Naive B cell (primary cell): ENCODE measurements at regions not wholly inside any gene's neighbourhood (a gene's known extent, or its start where the extent isn't known, plus 50 kb on each side); places are given as distances from the start of the nearest gene placed in this dataset.

Experiments used
- ATAC-seq, 2 donors: fragments of 150-1000 bp; cut with Tn5 transposase; 2 replicates each; pipeline ENCODE4 v1.10.0; 2021; ENCODE audit warnings: low read depth in 2 of 2, mild to moderate bottlenecking in 2 of 2, moderate library complexity in 2 of 2
- DNase-seq: peaks from one replicate; pipeline ENCODE4 v3.0.0; 2022
- H3K27ac Mint-ChIP-seq, 6 donors: one replicate each; pipeline ENCODE4 v1.8.0; 2020 to 2022; ENCODE audit warnings: mild to moderate bottlenecking in 6 of 6, mixed read lengths in 6 of 6, moderate library complexity in 5 of 6, inconsistent platforms in 2 of 6
- H3K27me3 Mint-ChIP-seq, 3 donors: one replicate each; pipeline ENCODE4 v1.8.0; 2021 to 2022; ENCODE audit warnings: mixed read lengths in 3 of 3, mild to moderate bottlenecking in 1 of 3
- H3K36me3 Mint-ChIP-seq, 2 donors: one replicate each; pipeline ENCODE4 v1.8.0; 2020 to 2022; ENCODE audit warnings: mixed read lengths in 2 of 2, inconsistent platforms in 1 of 2, mild to moderate bottlenecking in 1 of 2
- H3K4me1 Mint-ChIP-seq, 3 donors: one replicate each; pipeline ENCODE4 v1.8.0; 2020 to 2022; ENCODE audit warnings: mixed read lengths in 3 of 3, inconsistent platforms in 1 of 3, mild to moderate bottlenecking in 1 of 3, moderate library complexity in 1 of 3
- H3K4me3 Mint-ChIP-seq, 8 donors: one replicate each; pipeline ENCODE4 v1.8.0; 2020 to 2022; ENCODE audit warnings: mild to moderate bottlenecking in 8 of 8, mixed read lengths in 8 of 8, moderate library complexity in 8 of 8, inconsistent platforms in 2 of 8
- H3K9me3 Mint-ChIP-seq, 7 donors: one replicate each; pipeline ENCODE4 v1.8.0; 2020 to 2022; ENCODE audit warnings: mixed read lengths in 7 of 7, mild to moderate bottlenecking in 5 of 7, inconsistent platforms in 2 of 7, moderate library complexity in 1 of 7

GRCh38 chr2:196253116-196253480 lies 81.7 kb upstream of the STK17B start:
- H3K9me3 Mint-ChIP-seq = peaks cover 0 to 6% (median 0%) of the 10 kb centered on the region in 7 donors
- H3K36me3 Mint-ChIP-seq = no peaks in the 10 kb centered on the region
- no peaks in the 10 kb centered on the region for H3K27me3 Mint-ChIP-seq
- no peak for ATAC-seq
- peak overlapping the region in 2 of 6 donors; percentile 56 to 80 for H3K27ac Mint-ChIP-seq
- DNase-seq = no peak
- H3K4me1 Mint-ChIP-seq = peaks cover 48 to 66% (median 57%) of the 10 kb centered on the region in 3 donors
- no peak overlapping the region for H3K4me3 Mint-ChIP-seq

DNA sequence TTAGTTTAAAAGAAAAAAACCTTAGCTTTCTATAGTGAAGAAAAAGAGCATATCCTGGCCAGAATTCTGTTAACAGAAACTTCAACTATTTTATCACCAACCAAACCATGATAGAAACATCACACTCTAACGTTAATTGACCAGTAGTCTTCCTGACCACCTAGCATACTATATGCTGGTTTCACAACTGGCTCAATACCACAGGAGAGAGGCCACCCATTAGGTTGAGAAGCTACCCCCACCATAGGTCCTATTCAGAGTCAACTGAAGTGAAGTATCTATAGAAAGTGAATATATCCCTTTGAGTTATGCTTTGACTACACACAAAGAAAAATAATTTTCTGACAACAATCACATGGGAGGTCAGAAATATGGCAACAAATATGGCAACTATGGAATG lies 85.2 kb upstream of the STK17B start:
- Mint-ChIP-seq H3K4me3 (no peak overlapping the region), H3K9me3 (peaks cover 0 to 1% (median 0%) of the 10 kb centered on the region in 7 donors), H3K27ac (peak overlapping the region in 3 of 6 donors; percentile 13 to 30 (median 24)), H3K4me1 (peaks cover 39 to 55% (median 49%) of the 10 kb centered on the region in 3 donors), H3K36me3 (no peaks in the 10 kb centered on the region), H3K27me3 (no peaks in the 10 kb centered on the region)
- ATAC-seq = no peak
- DNase-seq = no peak

DNA sequence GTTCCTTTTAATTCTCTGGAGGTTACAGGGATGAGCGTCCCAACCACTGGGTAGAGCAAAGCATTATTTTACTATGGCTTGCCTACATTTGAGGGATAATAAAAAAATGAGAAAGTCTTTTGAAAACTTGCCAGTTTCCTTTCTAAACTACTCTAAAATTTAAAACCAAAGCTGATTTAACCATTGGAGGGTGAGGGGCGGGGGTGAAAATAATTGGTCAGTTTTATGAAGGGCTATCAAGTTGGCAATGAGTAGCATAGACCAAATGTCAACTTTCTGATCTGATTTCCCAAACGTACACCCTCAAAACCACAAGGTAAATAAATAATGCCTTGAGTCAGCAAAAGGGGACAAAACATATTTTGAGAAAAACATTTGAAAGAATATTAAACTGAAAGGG lies 85.7 kb upstream of the STK17B start:
- ATAC-seq = no peak
- peak overlapping the region in 1 of 6 donors; percentile 30 for H3K27ac Mint-ChIP-seq
- H3K4me1 Mint-ChIP-seq = peaks cover 36 to 52% (median 49%) of the 10 kb centered on the region in 3 donors
- no peak for DNase-seq
- no peaks in the 10 kb centered on the region for H3K27me3 Mint-ChIP-seq
- no peaks in the 10 kb centered on the region for H3K36me3 Mint-ChIP-seq
- no peaks in the 10 kb centered on the region for H3K9me3 Mint-ChIP-seq
- no peak overlapping the region for H3K4me3 Mint-ChIP-seq

DNA sequence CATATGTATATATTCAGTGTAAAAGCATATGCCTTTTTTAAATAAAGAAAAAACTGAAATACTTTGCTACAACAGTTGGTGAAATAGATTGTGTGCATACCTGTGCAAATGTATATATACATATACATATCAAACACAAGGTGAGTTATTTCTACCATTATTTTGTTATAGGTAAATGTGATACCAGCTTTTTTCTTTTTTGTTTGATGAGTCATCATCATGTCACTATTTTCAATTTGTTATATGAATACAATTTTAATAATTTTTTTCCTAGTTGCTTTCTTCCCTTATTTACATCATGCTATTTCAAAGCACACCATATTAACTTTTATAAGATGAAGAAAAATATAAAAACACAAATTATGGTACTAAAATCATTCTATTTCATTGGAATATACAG lies 87.0 kb upstream of the STK17B start:
- Mint-ChIP-seq H3K27ac (no peak overlapping the region), H3K4me1 (peaks cover 28 to 51% (median 49%) of the 10 kb centered on the region in 3 donors), H3K9me3 (no peaks in the 10 kb centered on the region), H3K27me3 (no peaks in the 10 kb centered on the region), H3K36me3 (no peaks in the 10 kb centered on the region), H3K4me3 (no peak overlapping the region)
- no peak for DNase-seq
- ATAC-seq = no peak

DNA sequence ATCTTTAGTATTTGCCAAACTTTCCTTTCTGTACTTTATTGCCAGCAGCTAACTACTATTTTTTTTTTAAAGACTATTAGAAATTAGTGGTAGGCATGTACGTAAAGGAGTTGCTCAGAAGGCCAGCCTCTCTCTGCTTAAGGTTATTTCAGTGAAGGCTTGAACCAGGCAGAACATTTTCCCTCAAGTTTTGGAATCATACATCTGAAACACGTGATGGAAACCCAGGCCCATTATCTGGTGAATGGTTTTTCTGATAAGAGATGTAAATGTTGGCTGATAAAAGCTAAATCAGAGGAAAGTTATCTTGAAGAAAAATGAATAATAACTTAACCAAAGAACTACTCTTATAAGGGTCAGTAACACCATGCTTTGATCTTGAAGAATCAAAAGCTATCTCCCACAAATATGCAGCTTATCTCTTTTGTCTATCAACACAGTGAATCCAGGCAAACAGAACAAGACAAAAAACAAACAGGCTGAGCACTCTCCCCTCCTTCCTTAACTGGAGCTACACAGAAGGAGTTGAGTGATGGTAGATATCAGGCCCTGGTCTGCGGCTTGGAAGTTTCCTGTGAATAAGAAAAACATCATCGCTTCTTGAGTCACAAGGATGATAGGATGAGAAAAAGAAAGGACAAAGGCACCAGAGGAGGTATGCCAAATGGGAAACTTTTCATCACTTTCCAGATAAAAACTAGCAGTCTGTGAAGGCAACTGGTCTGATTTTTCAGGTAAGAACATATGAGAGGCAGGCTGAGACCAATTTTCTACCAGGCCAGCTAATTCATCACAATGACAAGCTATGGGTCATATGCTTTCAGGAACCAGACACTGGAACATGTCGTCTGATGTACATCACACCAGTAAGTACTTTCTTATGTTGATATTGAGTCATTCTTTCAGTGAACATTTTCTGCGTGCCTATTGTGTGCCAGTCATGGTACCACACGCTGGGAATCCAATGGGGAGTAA lies 88.4 kb upstream of the STK17B start:
- Mint-ChIP-seq H3K4me3 (peak overlapping the region in 7 of 8 donors; percentile 3 to 63 (median 52)), H3K9me3 (no peaks in the 10 kb centered on the region), H3K27ac (peak overlapping the region; percentile 87 to 96 (median 92)), H3K27me3 (no peaks in the 10 kb centered on the region), H3K36me3 (no peaks in the 10 kb centered on the region), H3K4me1 (peaks cover 28 to 58% (median 46%) of the 10 kb centered on the region in 3 donors)
- ATAC-seq = peak; percentile 33 to 51
- DNase-seq = no peak

DNA sequence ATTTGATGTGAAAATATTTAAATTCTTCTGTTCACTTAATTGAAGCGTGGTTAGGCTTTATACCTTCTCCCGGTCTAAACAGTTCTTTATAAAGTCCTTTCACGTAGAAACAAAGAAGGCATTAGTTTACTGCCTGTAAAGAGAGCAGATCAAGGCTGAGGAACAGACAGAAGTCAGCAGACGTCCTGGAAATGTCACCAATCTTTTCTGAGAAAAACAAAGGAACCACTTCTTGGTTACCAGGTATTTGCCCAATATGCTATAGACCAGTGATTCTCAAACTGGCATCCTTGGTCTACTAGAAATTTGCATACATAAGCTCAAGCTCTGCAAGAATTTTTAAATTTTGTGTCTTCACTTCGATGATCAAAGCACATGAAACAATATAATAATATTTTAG lies 89.2 kb upstream of the STK17B start:
- peak overlapping the region; percentile 87 to 96 (median 92) for H3K27ac Mint-ChIP-seq
- no peaks in the 10 kb centered on the region for H3K36me3 Mint-ChIP-seq
- H3K4me1 Mint-ChIP-seq = peaks cover 29 to 64% (median 46%) of the 10 kb centered on the region in 3 donors
- ATAC-seq (peak; percentile 31 to 37), DNase-seq (no peak)
- no peaks in the 10 kb centered on the region for H3K27me3 Mint-ChIP-seq
- peak overlapping the region in 7 of 8 donors; percentile 3 to 63 (median 52) for H3K4me3 Mint-ChIP-seq
- no peaks in the 10 kb centered on the region for H3K9me3 Mint-ChIP-seq

GRCh38 chr2:196262606-196263005 lies 91.2 kb upstream of the STK17B start:
- no peaks in the 10 kb centered on the region for H3K9me3 Mint-ChIP-seq
- H3K36me3 Mint-ChIP-seq = no peaks in the 10 kb centered on the region
- H3K4me3 Mint-ChIP-seq = peak overlapping the region in 7 of 8 donors; percentile 31 to 88 (median 70)
- ATAC-seq (no peak), DNase-seq (no peak)
- no peaks in the 10 kb centered on the region for H3K27me3 Mint-ChIP-seq
- peak overlapping the region; percentile 91 to 95 (median 92) for H3K27ac Mint-ChIP-seq
- peaks cover 36 to 78% (median 45%) of the 10 kb centered on the region in 3 donors for H3K4me1 Mint-ChIP-seq

GRCh38 chr2:196263181-196263747 lies 91.9 kb upstream of the STK17B start:
- H3K27ac Mint-ChIP-seq = peak overlapping the region; percentile 91 to 95 (median 92)
- peak overlapping the region; percentile 10 to 88 (median 70) for H3K4me3 Mint-ChIP-seq
- no peaks in the 10 kb centered on the region for H3K9me3 Mint-ChIP-seq
- H3K4me1 Mint-ChIP-seq = peaks cover 37 to 83% (median 48%) of the 10 kb centered on the region in 3 donors
- no peaks in the 10 kb centered on the region for H3K27me3 Mint-ChIP-seq
- peak; percentile 86 for ATAC-seq
- H3K36me3 Mint-ChIP-seq = no peaks in the 10 kb centered on the region
- peak; percentile 59 for DNase-seq

GRCh38 chr2:196266351-196266750 lies 95.0 kb upstream of the STK17B start:
- Mint-ChIP-seq H3K4me3 (no peak overlapping the region), H3K36me3 (no peaks in the 10 kb centered on the region), H3K4me1 (peaks cover 33 to 87% (median 50%) of the 10 kb centered on the region in 3 donors), H3K9me3 (no peaks in the 10 kb centered on the region), H3K27me3 (no peaks in the 10 kb centered on the region), H3K27ac (peak overlapping the region in 2 of 6 donors; percentile 67 to 92)
- ATAC-seq (no peak), DNase-seq (no peak)

GRCh38 chr2:196266855-196267254 lies 95.5 kb upstream of the STK17B start:
- Mint-ChIP-seq H3K4me1 (peaks cover 33 to 85% (median 50%) of the 10 kb centered on the region in 3 donors), H3K9me3 (no peaks in the 10 kb centered on the region), H3K36me3 (no peaks in the 10 kb centered on the region), H3K4me3 (peak overlapping the region in 2 of 8 donors; percentile 12 to 40), H3K27me3 (no peaks in the 10 kb centered on the region), H3K27ac (peak overlapping the region; percentile 82 to 93 (median 92))
- ATAC-seq (no peak), DNase-seq (no peak)

DNA sequence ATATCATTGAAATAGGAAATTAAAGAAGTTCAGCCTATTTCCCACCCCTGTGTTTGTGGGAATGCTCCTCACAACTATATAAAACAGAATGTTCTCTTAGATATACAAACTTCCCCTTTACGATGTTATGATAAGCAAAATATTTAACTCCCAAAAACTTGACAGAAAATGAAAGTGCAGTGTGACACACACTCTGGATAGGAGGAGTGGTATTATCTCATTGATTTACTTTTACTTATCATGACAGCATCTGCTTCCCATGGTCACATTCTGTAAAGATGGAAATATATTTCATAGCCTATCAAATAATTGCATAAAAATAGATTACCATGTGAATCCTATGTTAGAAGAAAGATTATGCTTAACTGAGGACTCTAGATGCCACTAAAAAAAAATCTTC lies 96.6 kb upstream of the STK17B start:
- peak; percentile 42 to 44 for ATAC-seq
- no peaks in the 10 kb centered on the region for H3K27me3 Mint-ChIP-seq
- peak overlapping the region; percentile 50 to 82 (median 72) for H3K4me3 Mint-ChIP-seq
- H3K36me3 Mint-ChIP-seq = no peaks in the 10 kb centered on the region
- no peak for DNase-seq
- peaks cover 31 to 74% (median 41%) of the 10 kb centered on the region in 3 donors for H3K4me1 Mint-ChIP-seq
- peak overlapping the region; percentile 86 to 94 (median 92) for H3K27ac Mint-ChIP-seq
- no peaks in the 10 kb centered on the region for H3K9me3 Mint-ChIP-seq

DNA sequence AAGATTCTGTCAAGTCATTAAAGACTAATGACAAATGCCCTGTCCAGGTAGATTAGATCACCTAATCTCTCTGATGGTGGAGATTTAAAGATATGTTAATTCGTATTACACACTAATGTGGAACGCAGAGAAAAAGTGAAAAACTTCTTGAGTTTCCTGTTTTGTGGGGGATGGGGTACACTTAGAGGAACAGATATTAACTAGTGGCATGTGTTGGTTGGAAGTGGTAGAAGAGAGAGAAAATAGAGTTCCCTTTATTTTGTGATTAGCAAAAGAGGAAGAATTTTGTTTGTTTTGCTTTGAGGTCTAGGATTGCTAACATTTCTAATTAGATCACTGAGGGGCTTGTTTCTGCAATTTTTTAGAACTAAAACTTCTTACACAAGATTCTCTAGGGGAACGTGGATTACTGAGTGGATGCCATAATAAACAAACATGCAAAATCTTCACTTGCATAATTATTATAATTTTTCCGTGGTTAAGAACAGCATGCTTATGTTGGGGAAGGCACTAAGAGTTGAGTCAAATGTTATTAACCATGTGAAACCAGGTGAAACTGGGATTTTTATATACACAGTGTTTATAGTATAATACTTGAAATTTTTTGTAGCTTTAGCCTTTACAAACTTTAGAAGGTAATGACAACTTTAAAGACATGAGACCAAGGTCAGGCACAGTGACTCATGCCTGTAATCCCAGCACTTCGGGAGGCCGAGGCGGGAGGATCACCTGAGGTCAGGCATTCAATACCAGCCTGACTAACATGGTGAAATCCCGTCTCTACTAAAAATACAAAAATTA lies 97.4 kb upstream of the STK17B start:
- DNase-seq = peak; percentile 78
- peak; percentile 89 to 91 for ATAC-seq
- no peaks in the 10 kb centered on the region for H3K36me3 Mint-ChIP-seq
- H3K27ac Mint-ChIP-seq = peak overlapping the region; percentile 86 to 94 (median 92)
- no peaks in the 10 kb centered on the region for H3K27me3 Mint-ChIP-seq
- peaks cover 29 to 74% (median 38%) of the 10 kb centered on the region in 3 donors for H3K4me1 Mint-ChIP-seq
- H3K4me3 Mint-ChIP-seq = peak overlapping the region; percentile 50 to 82 (median 72)
- H3K9me3 Mint-ChIP-seq = no peaks in the 10 kb centered on the region

GRCh38 chr2:196271795-196272194 lies 100.4 kb upstream of the STK17B start:
- no peaks in the 10 kb centered on the region for H3K36me3 Mint-ChIP-seq
- no peaks in the 10 kb centered on the region for H3K9me3 Mint-ChIP-seq
- ATAC-seq = no peak
- H3K27ac Mint-ChIP-seq = no peak overlapping the region
- H3K4me3 Mint-ChIP-seq = no peak overlapping the region
- no peak for DNase-seq
- H3K4me1 Mint-ChIP-seq = peaks cover 49 to 78% (median 66%) of the 10 kb centered on the region in 3 donors
- H3K27me3 Mint-ChIP-seq = no peaks in the 10 kb centered on the region
